ENCODE measurements at regions not wholly inside any gene's neighbourhood (a gene's known extent, or its start where the extent isn't known, plus 50 kb on each side); places are given as distances from the start of the nearest gene placed in this dataset.

GRCh38 chr20:24158281-24158680, 169.7 kb upstream of the GGTLC1 start:
- intact Hi-C loops (cut with micrococcal nuclease; ENCODE audit: unreplicated experiment) = no loop called here
- Histone ChIP-seq H3K9me3 (no peaks in the 10 kb centered on the region), H3K36me3 (ENCODE audit: control insufficient read depth, insufficient read depth, low read length) (no peaks in the 10 kb centered on the region), H3K4me3 (ENCODE audit: low read depth, low read length) (no peak overlapping the region), H3K4me1 (no peaks in the 10 kb centered on the region), H3K27me3 (replicated peaks; ENCODE audit: control insufficient read depth, insufficient read depth, low read length) (no peaks in the 10 kb centered on the region)
- ChIA-PET CTCF (interaction anchor here (0.5 kb wide), 1 partner anchor 274 kb away, joined by 3 read pairs; no protein-coding TSS in a partner anchor), POLR2A (no interaction called here)
- Mint-ChIP-seq H3K4me3 (ENCODE audit: unreplicated experiment) (no peak overlapping the region), H3K27ac (ENCODE audit: unreplicated experiment) (no peak overlapping the region), H3K4me1 (ENCODE audit: low read depth, unreplicated experiment) (no peaks in the 10 kb centered on the region), H3K9me3 (ENCODE audit: unreplicated experiment) (peaks cover 9% of the 10 kb centered on the region), H3K36me3 (ENCODE audit: insufficient read depth, unreplicated experiment) (no peaks in the 10 kb centered on the region), H3K27me3 (ENCODE audit: insufficient read depth, unreplicated experiment) (peaks cover 9% of the 10 kb centered on the region)
- no peak for TF ChIP-seq CTCF (IDR thresholded peaks at IDR 0.05; ENCODE audit: insufficient read depth in 1 of 2, low read depth in 1 of 2, low read length in 1 of 2, severe bottlenecking in 1 of 2, unreplicated experiment in 1 of 2)
- no TSS peak for BruUV-seq (replicated peaks)
- DNase-seq = no peak

GRCh38 chr20:24157213-24157612, 168.6 kb upstream of the GGTLC1 start:
- H3K4me1 ChIP-seq = no peaks in the 10 kb centered on the region
- no peak for DNase-seq
- no peaks in the 10 kb centered on the region for H3K36me3 Mint-ChIP-seq (ENCODE audit: insufficient read depth, unreplicated experiment)
- no peaks in the 10 kb centered on the region for H3K4me1 Mint-ChIP-seq (ENCODE audit: low read depth, unreplicated experiment)
- no peak overlapping the region for H3K4me3 Mint-ChIP-seq (ENCODE audit: unreplicated experiment)
- no TSS peak for BruUV-seq (replicated peaks)
- no peaks in the 10 kb centered on the region for H3K36me3 ChIP-seq (ENCODE audit: control insufficient read depth, insufficient read depth, low read length)
- no peaks in the 10 kb centered on the region for H3K9me3 ChIP-seq
- TF ChIP-seq CTCF (IDR thresholded peaks at IDR 0.05; ENCODE audit: insufficient read depth in 1 of 2, low read depth in 1 of 2, low read length in 1 of 2, severe bottlenecking in 1 of 2, unreplicated experiment in 1 of 2) = no peak
- peaks cover 10% of the 10 kb centered on the region for H3K27me3 Mint-ChIP-seq (ENCODE audit: insufficient read depth, unreplicated experiment)
- H3K9me3 Mint-ChIP-seq (ENCODE audit: unreplicated experiment) = peaks cover 9% of the 10 kb centered on the region
- POLR2A ChIA-PET = no interaction called here
- intact Hi-C loops (cut with micrococcal nuclease; ENCODE audit: unreplicated experiment) = no loop called here
- no peak overlapping the region for H3K4me3 ChIP-seq (ENCODE audit: low read depth, low read length)
- CTCF ChIA-PET = no interaction called here
- no peaks in the 10 kb centered on the region for H3K27me3 ChIP-seq (replicated peaks; ENCODE audit: control insufficient read depth, insufficient read depth, low read length)
- H3K27ac Mint-ChIP-seq (ENCODE audit: unreplicated experiment) = no peak overlapping the region

GRCh38 chr20:24153101-24154040, 164.8 kb upstream of the GGTLC1 start:
- no peaks in the 10 kb centered on the region for H3K9me3 ChIP-seq
- Mint-ChIP-seq H3K36me3 (ENCODE audit: insufficient read depth, unreplicated experiment) (no peaks in the 10 kb centered on the region), H3K4me3 (ENCODE audit: unreplicated experiment) (no peak overlapping the region), H3K27me3 (ENCODE audit: insufficient read depth, unreplicated experiment) (peaks cover 10% of the 10 kb centered on the region), H3K9me3 (ENCODE audit: unreplicated experiment) (peaks cover 9% of the 10 kb centered on the region), H3K27ac (ENCODE audit: unreplicated experiment) (no peak overlapping the region), H3K4me1 (ENCODE audit: low read depth, unreplicated experiment) (no peaks in the 10 kb centered on the region)
- DNase-seq = no peak
- no TSS peak for BruUV-seq (replicated peaks)
- intact Hi-C loops (cut with micrococcal nuclease; ENCODE audit: unreplicated experiment) = no loop called here
- H3K36me3 ChIP-seq (ENCODE audit: control insufficient read depth, insufficient read depth, low read length) = no peaks in the 10 kb centered on the region
- no peaks in the 10 kb centered on the region for H3K27me3 ChIP-seq (replicated peaks; ENCODE audit: control insufficient read depth, insufficient read depth, low read length)
- POLR2A ChIA-PET = no interaction called here
- H3K4me3 ChIP-seq (ENCODE audit: low read depth, low read length) = no peak overlapping the region
- CTCF ChIA-PET = no interaction called here
- no peak for TF ChIP-seq CTCF (IDR thresholded peaks at IDR 0.05; ENCODE audit: insufficient read depth in 1 of 2, low read depth in 1 of 2, low read length in 1 of 2, severe bottlenecking in 1 of 2, unreplicated experiment in 1 of 2)
- H3K4me1 ChIP-seq = no peaks in the 10 kb centered on the region

All from Caco-2 (cell line).